ENCODE measurements at regions not wholly inside any gene's neighbourhood (a gene's known extent, or its start where the extent isn't known, plus 50 kb on each side); places are given as distances from the start of the nearest gene placed in this dataset.

GRCh38 chr12:84607170-84607819 lies 305.3 kb downstream of the SLC6A15 start:
- no peak for TF ChIP-seq CTCF (IDR thresholded peaks at IDR 0.05; ENCODE audit: low read length)
- TF ChIP-seq EZH2 (IDR thresholded peaks at IDR 0.05; ENCODE audit: borderline replicate concordance, low read length) = no peak
